ENCODE measurements at regions not wholly inside any gene's neighbourhood (a gene's known extent, or its start where the extent isn't known, plus 50 kb on each side); places are given as distances from the start of the nearest gene placed in this dataset.
A peak's percentile ranks its signal among the peaks of the same experiment; 100 is the strongest.

DNA sequence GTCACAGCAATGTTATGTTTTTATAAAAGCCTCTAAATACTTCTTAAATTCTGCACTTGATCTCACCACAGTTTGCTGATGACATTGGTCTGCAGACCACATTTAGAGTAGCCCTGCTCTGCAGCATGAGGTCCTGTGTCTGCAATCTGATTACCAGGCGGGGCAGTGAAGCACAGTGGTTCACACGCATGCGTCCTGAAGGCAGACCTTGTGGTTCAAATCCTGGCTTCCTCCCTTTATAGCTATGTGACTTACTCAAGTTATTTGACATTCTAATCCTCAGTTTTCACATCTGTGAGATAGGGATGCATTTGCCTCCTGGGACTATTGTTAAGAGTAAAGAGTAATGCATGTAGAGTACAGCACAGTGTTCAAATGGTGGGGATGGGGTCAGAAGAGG lies 50.3 kb downstream of the BMAL2 start:
- Histone ChIP-seq H3K36me3 (peaks cover 0 to 21% (median 0%) of the 10 kb centered on the region in 3 donors), H3K4me1 (peaks cover 0 to 8% (median 0%) of the 10 kb centered on the region in 3 donors), H3K9me3 (no peaks in the 10 kb centered on the region), H3K4me3 (no peak overlapping the region), H3K27me3 (no peaks in the 10 kb centered on the region), H3K27ac (no peak overlapping the region)
- no peak for DNase-seq
- intact Hi-C loops (cut with DNase I) = no loop called here
- WGBS, 2 donors = 92 to 97% methylated on average over 3 of the region's 3 CpGs
- TF ChIP-seq, protein P1, sequence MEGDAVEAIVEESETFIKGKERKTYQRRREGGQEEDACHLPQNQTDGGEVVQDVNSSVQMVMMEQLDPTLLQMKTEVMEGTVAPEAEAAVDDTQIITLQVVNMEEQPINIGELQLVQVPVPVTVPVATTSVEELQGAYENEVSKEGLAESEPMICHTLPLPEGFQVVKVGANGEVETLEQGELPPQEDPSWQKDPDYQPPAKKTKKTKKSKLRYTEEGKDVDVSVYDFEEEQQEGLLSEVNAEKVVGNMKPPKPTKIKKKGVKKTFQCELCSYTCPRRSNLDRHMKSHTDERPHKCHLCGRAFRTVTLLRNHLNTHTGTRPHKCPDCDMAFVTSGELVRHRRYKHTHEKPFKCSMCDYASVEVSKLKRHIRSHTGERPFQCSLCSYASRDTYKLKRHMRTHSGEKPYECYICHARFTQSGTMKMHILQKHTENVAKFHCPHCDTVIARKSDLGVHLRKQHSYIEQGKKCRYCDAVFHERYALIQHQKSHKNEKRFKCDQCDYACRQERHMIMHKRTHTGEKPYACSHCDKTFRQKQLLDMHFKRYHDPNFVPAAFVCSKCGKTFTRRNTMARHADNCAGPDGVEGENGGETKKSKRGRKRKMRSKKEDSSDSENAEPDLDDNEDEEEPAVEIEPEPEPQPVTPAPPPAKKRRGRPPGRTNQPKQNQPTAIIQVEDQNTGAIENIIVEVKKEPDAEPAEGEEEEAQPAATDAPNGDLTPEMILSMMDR (IDR thresholded peaks at IDR 0.05) = no peak
- no peak for TF ChIP-seq POLR2A (IDR thresholded peaks at IDR 0.05)

DNA sequence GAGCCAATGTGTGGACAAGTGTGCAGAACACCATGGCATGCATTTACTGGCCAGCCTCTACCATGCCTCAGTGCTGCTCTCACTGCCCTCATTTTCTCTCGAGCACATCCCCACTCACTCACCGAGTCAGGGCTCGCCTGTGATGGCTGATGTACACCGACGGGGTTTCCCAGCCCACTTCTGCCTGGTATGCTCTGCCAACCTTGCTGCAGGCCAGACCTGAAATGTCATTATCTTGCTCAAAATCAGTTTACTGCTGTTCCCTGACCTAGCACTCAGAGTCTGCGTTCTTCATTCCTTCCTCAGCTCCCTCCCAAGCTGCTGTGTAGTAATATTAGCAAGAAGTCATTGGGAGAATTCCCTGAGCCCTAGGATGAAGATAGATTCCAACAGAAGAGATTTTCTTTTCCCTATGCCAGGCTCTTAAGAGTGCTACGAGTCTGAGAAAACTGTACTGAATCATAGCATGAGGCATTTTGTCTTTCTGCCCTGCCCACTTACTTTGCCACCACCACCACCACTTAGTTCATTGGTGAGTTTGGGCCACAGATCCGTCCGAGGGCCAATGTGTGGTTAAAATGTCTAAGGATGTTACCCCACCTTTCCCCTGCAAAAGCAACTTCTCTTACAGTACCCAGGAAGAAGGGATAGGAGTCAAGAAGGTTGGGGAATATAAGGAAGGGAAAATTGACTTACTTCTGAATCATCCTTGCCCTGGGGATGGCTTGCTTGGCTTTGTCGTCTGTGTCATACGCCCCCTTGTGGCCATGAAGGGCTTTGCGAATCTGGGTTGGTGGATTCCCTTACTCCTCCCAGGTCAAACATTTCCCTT lies 51.0 kb downstream of the BMAL2 start:
- no peaks in the 10 kb centered on the region for H3K27me3 ChIP-seq
- TF ChIP-seq, protein P1 (IDR thresholded peaks at IDR 0.05) = peak; percentile 59 to 93 (median 88)
- TF ChIP-seq POLR2A (IDR thresholded peaks at IDR 0.05) = no peak
- H3K9me3 ChIP-seq = no peaks in the 10 kb centered on the region
- 36 to 47% methylated on average over 10 to 11 of the region's 12 CpGs for WGBS, 2 donors
- peaks cover 0 to 8% (median 0%) of the 10 kb centered on the region in 3 donors for H3K4me1 ChIP-seq
- peak overlapping the region in 3 of 4 donors; percentile 12 to 26 (median 16) for H3K27ac ChIP-seq
- intact Hi-C loops (cut with DNase I) = no loop called here
- no peak overlapping the region for H3K4me3 ChIP-seq
- peaks cover 0 to 27% (median 0%) of the 10 kb centered on the region in 3 donors for H3K36me3 ChIP-seq
- DNase-seq = no peak

DNA sequence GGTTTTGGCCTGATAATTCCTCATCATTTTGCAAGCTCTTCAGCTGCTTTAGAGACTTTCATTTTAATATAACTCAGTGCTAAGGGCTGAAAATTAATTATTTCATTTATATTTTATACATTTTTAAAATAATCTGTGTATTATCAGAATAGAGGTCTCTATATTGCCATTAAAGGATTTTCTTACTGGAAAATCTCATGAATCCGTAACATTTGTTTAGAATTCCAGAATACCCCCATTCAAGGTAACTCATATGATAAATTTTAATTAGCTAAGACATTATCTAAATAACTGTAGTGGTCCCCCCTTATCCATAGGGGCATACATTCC lies 51.6 kb downstream of the BMAL2 start:
- WGBS, 2 donors = 76 to 79% methylated on average over 1 of the region's 1 CpG
- no peak overlapping the region for H3K27ac ChIP-seq
- peaks cover 0 to 8% (median 0%) of the 10 kb centered on the region in 3 donors for H3K4me1 ChIP-seq
- H3K9me3 ChIP-seq = no peaks in the 10 kb centered on the region
- H3K4me3 ChIP-seq = no peak overlapping the region
- DNase-seq = no peak
- H3K27me3 ChIP-seq = no peaks in the 10 kb centered on the region
- intact Hi-C loops (cut with DNase I) = no loop called here
- peaks cover 0 to 27% (median 0%) of the 10 kb centered on the region in 3 donors for H3K36me3 ChIP-seq
- TF ChIP-seq, protein P1 (IDR thresholded peaks at IDR 0.05) = no peak

DNA sequence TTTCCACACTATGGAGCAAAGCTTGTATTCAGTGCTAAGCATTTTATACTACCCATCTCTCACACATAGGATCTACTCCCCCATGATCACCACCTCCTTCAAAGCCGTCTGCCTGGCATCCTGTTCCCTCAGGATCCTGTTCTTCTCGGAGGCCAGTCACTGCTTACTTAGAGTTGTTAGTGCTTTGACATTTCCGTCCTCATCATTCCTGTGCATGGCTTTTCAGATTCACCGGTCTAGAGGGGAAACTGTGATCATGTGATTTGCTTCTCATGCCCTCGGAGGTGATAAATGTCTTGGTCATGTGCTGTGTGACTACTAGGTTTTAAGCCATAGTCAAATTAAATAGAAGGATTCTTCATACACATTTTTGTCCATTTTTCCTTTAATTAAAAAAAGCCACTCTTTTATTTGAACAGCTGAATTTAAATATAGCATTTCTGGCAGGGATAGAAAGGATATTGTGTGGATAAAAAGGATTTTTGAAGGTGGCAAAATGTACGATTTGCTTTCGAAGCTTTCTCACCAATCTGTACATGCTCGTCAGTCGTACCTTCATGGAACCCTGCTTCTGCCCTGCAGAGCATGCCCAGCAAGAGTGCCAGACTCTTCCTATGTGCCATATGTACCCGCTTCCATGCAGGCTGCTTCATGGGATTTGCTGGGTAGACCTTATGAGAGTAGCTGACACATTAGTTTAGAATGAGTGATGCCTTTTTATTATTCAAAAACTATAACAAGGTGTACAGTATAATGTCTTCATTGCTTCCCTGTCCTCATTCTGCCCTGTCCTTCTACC lies 53.3 kb downstream of the BMAL2 start:
- Histone ChIP-seq H3K27me3 (no peaks in the 10 kb centered on the region), H3K9me3 (no peaks in the 10 kb centered on the region), H3K27ac (no peak overlapping the region), H3K4me3 (no peak overlapping the region), H3K4me1 (peaks cover 0 to 8% (median 0%) of the 10 kb centered on the region in 3 donors), H3K36me3 (peaks cover 0 to 29% (median 0%) of the 10 kb centered on the region in 3 donors)
- no peak for TF ChIP-seq POLR2A (IDR thresholded peaks at IDR 0.05)
- TF ChIP-seq, protein P1 (IDR thresholded peaks at IDR 0.05) = no peak
- 83 to 86% methylated on average over 10 of the region's 10 CpGs for WGBS, 2 donors
- intact Hi-C loops (cut with DNase I) = no loop called here
- no peak for DNase-seq

DNA sequence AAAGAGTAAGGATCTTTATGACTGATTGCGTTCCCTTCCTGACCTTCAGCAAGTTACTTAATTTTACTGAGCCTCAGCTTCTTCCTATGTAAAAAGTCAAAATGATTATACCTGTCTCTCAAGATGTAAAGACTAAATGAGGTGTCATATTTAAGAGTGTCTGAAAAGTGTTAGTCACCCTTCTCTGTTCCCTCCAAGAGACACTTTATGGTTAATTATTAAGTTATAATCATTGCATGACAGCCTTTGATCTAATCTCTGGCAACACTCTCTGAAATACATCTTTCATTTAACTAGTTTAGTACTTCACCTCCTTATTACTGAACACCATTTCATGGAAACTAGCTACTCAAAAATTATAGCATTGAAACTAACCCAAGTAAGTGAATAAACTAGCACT lies 54.8 kb downstream of the BMAL2 start:
- no peak for DNase-seq
- 95 to 96% methylated on average over 1 of the region's 1 CpG for WGBS, 2 donors
- Histone ChIP-seq H3K36me3 (peaks cover 0 to 44% (median 0%) of the 10 kb centered on the region in 3 donors), H3K27ac (no peak overlapping the region), H3K4me1 (peaks cover 0 to 8% (median 0%) of the 10 kb centered on the region in 3 donors), H3K9me3 (no peaks in the 10 kb centered on the region), H3K27me3 (no peaks in the 10 kb centered on the region), H3K4me3 (no peak overlapping the region)
- TF ChIP-seq, protein P1 (IDR thresholded peaks at IDR 0.05) = no peak
- no peak for TF ChIP-seq POLR2A (IDR thresholded peaks at IDR 0.05)
- intact Hi-C loops (cut with DNase I) = no loop called here

Data from esophagus squamous epithelium (tissue), 5 donors.